HL-60 (cell line): ENCODE measurements at regions not wholly inside any gene's neighbourhood (a gene's known extent, or its start where the extent isn't known, plus 50 kb on each side); places are given as distances from the start of the nearest gene placed in this dataset. TPM values are rescaled to one million over a fixed set of nuclear protein-coding genes. Genes with fewer than 3 reads are reported as not detected.

ENCODE experiments used
- DNase-seq, 2 experiments: peaks; one replicate each; pipeline ENCODE4 v3.0.0-alpha.2; 2010 to 2020; ENCODE audit warnings: low read depth in 1 of 2, low spot score in 1 of 2
- H3K27ac ChIP-seq: fragments of 250-450 bp; sonication (Bioruptor Pico); replicated peaks from 2 replicates; pipeline ENCODE4 v1.5.1; 2020; ENCODE audit warnings: mild to moderate bottlenecking, moderate library complexity
- H3K27me3 ChIP-seq: fragments of 250-450 bp; sonication (Bioruptor Pico); 2 replicates; pipeline ENCODE4 v1.5.1; 2021; ENCODE audit warnings: mild to moderate bottlenecking, moderate library complexity; ENCODE audit not compliant: insufficient read depth, poor library complexity, severe bottlenecking
- H3K4me3 ChIP-seq: replicated peaks from 2 replicates; pipeline ENCODE4 v1.5.1; 2011; ENCODE audit warnings: mild to moderate bottlenecking, control low read depth, low read length; ENCODE audit not compliant: insufficient read depth
- CTCF ChIP-seq: IDR thresholded peaks from one replicate; pipeline ENCODE4 v1.5.1; 2011; ENCODE audit warnings: low read length, control low read depth, inconsistent platforms; ENCODE audit not compliant: insufficient read depth
- GABPA ChIP-seq: IDR thresholded peaks from 2 replicates; pipeline ENCODE4 v1.6.1; 2012; ENCODE audit warnings: low read depth
- POLR2AphosphoS5 ChIP-seq: IDR thresholded peaks from 2 replicates; pipeline ENCODE4 v1.6.1; 2012; ENCODE audit warnings: low read depth
- SPI1 ChIP-seq: IDR thresholded peaks from 2 replicates; pipeline ENCODE4 v1.6.1; 2012; ENCODE audit warnings: low read depth, mild to moderate bottlenecking, borderline replicate concordance
- microRNA-seq: library from miRNA; unstranded; fragments of <30 nt; microRNA quantifications from one replicate; pipeline ENCODE4, GENCODE V29; 2018
- TF ChIP-seq, protein P1 (sequence below): IDR thresholded peaks from 2 replicates; pipeline ENCODE4 v1.6.1; 2012; ENCODE audit warnings: low read depth; ENCODE audit not compliant: insufficient replicate concordance

GRCh38 chr4:86544310-86544966, 49.7 kb upstream of the PTPN13 start:
- DNase-seq, result no peak
- no peak for TF ChIP-seq CTCF
- TF ChIP-seq, protein P1, sequence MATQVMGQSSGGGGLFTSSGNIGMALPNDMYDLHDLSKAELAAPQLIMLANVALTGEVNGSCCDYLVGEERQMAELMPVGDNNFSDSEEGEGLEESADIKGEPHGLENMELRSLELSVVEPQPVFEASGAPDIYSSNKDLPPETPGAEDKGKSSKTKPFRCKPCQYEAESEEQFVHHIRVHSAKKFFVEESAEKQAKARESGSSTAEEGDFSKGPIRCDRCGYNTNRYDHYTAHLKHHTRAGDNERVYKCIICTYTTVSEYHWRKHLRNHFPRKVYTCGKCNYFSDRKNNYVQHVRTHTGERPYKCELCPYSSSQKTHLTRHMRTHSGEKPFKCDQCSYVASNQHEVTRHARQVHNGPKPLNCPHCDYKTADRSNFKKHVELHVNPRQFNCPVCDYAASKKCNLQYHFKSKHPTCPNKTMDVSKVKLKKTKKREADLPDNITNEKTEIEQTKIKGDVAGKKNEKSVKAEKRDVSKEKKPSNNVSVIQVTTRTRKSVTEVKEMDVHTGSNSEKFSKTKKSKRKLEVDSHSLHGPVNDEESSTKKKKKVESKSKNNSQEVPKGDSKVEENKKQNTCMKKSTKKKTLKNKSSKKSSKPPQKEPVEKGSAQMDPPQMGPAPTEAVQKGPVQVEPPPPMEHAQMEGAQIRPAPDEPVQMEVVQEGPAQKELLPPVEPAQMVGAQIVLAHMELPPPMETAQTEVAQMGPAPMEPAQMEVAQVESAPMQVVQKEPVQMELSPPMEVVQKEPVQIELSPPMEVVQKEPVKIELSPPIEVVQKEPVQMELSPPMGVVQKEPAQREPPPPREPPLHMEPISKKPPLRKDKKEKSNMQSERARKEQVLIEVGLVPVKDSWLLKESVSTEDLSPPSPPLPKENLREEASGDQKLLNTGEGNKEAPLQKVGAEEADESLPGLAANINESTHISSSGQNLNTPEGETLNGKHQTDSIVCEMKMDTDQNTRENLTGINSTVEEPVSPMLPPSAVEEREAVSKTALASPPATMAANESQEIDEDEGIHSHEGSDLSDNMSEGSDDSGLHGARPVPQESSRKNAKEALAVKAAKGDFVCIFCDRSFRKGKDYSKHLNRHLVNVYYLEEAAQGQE, result no peak
- TF ChIP-seq POLR2AphosphoS5, result no peak
- TF ChIP-seq SPI1, result no peak
- TF ChIP-seq GABPA, result no peak
- no peaks in the 10 kb centered on the region for H3K27me3 ChIP-seq
- no peak overlapping the region for H3K4me3 ChIP-seq
- H3K27ac ChIP-seq, result no peak overlapping the region

Small RNA genes in the stretch of these regions (microRNA-seq; reads per million reads assigned to microRNA genes)
- not detected for gene MIR4452
